ENCODE measurements at regions not wholly inside any gene's neighbourhood (a gene's known extent, or its start where the extent isn't known, plus 50 kb on each side); places are given as distances from the start of the nearest gene placed in this dataset.

DNA sequence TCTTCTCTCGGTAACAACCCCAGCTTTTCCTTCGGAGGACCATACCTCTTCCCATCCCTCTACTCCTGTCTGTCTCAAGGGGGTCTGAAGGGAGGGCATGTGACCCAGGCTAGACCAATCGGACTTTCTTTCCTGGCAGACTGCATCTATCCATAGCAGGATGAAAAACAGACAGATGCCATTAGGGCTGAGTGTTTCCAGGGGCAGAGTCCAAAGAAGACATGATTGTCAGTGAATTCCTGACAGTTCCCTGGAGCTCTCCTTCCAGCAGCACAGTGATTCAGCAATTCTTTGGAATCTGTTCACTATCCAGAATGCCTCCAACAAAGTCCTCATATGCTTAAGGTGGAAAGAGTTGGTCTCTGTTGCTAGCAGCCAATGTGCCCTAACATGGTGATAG, 189.8 kb downstream of the KCTD12 start:
- no peak overlapping the region for H2BK12ac ChIP-seq (ENCODE audit: low read depth, low read length)
- H2AFZ ChIP-seq (ENCODE audit: low read length) = no peak overlapping the region
- no peak overlapping the region for H3K4me2 ChIP-seq (ENCODE audit: insufficient read depth in 1 of 2, low read depth in 2 of 2, low read length in 2 of 2)
- ChIA-PET CTCF (ENCODE audit: partially characterized antibody) (interaction anchor here (0.6 to 1.2 kb wide), 3 partner anchors 10 to 212 kb away, joined by 3 read pairs; no protein-coding TSS in a partner anchor), POLR2A (ENCODE audit: partially characterized antibody) (no interaction called here)
- no peak overlapping the region for H3K4ac ChIP-seq (replicated peaks; ENCODE audit: insufficient read length, low read depth, low read length)
- no peak overlapping the region for H3K9ac ChIP-seq (replicated peaks in 1 of 4; ENCODE audit: extremely low read depth in 1 of 4, low read depth in 3 of 4, low read length in 3 of 4)
- FAIRE-seq (no peak), DNase-seq (ENCODE audit: low read depth in 1 of 2, low spot score in 2 of 2) (no peak)
- no peak overlapping the region for H3K14ac ChIP-seq (ENCODE audit: insufficient read length)
- no peaks in the 10 kb centered on the region for H3K9me3 ChIP-seq (ENCODE audit: insufficient read depth in 2 of 2, low read depth in 1 of 2, low read length in 1 of 2)
- H4K8ac ChIP-seq (ENCODE audit: extremely low read depth, insufficient read depth, low read length) = no peak overlapping the region
- H3K4me1 ChIP-seq (replicated peaks in 1 of 4; ENCODE audit: control insufficient read depth in 3 of 4, insufficient read depth in 4 of 4, low read length in 3 of 4) = no peaks in the 10 kb centered on the region
- H3K4me3 ChIP-seq (ENCODE audit: extremely low read depth in 1 of 4, insufficient read depth in 2 of 4, low read depth in 3 of 4, low read length in 4 of 4) = no peak overlapping the region
- 93% methylated on average over 3 of the region's 3 CpGs; no CpG with 5 or more reads in 1 of the 2 experiments for WGBS, 2 experiments (ENCODE audit: extremely low coverage in 1 of 2, insufficient coverage in 1 of 2, insufficient read length in 1 of 2, insufficient replicate concordance in 2 of 2, low coverage in 1 of 2, low lambda C conversion rate in 2 of 2, missing lambda C conversion rate in 1 of 2)
- H2BK20ac ChIP-seq (ENCODE audit: low read length) = no peak overlapping the region
- no peak overlapping the region for H3K27ac ChIP-seq (ENCODE audit: low read depth, low read length)
- no peak overlapping the region for H2BK5ac ChIP-seq (ENCODE audit: low read depth, low read length)
- no peak overlapping the region for H4K91ac ChIP-seq (replicated peaks; ENCODE audit: insufficient read length, low read length)
- no peak overlapping the region for H3K18ac ChIP-seq (ENCODE audit: extremely low read depth, low read length)
- H3K79me2 ChIP-seq (ENCODE audit: control insufficient read depth in 1 of 2, insufficient read depth in 2 of 2, low read length in 2 of 2) = no peaks in the 10 kb centered on the region
- H3K36me3 ChIP-seq (ENCODE audit: control insufficient read depth in 2 of 4, insufficient read depth in 4 of 4, low read length in 3 of 4) = no peaks in the 10 kb centered on the region
- no peak overlapping the region for H2BK15ac ChIP-seq (ENCODE audit: low read length)
- H4K20me1 ChIP-seq (replicated peaks in 1 of 2; ENCODE audit: control insufficient read depth in 1 of 2, insufficient read depth in 2 of 2, low read length in 2 of 2) = no peaks in the 10 kb centered on the region
- H3K79me1 ChIP-seq (ENCODE audit: low read depth, low read length) = no peaks in the 10 kb centered on the region
- H2AK5ac ChIP-seq (ENCODE audit: low read depth, low read length) = no peak overlapping the region
- H3K56ac ChIP-seq (replicated peaks; ENCODE audit: insufficient read length, low read depth, low read length) = no peak overlapping the region
- H2BK120ac ChIP-seq (replicated peaks; ENCODE audit: low read depth, low read length) = no peak overlapping the region
- H3K27me3 ChIP-seq (replicated peaks in 1 of 4; ENCODE audit: control insufficient read depth in 3 of 4, extremely low read depth in 1 of 4, insufficient read depth in 3 of 4, low read length in 3 of 4) = no peaks in the 10 kb centered on the region
- H3K23ac ChIP-seq (ENCODE audit: insufficient read length) = no peak overlapping the region
- H4K5ac ChIP-seq (ENCODE audit: insufficient read length, low read depth, low read length) = no peak overlapping the region
- H3K23me2 ChIP-seq (ENCODE audit: low read depth, low read length) = no peaks in the 10 kb centered on the region
- TF ChIP-seq JUN (IDR thresholded peaks at IDR 0.05; ENCODE audit: low read depth, low read length) (no peak), CREB1 (IDR thresholded peaks at IDR 0.05) (no peak), BCL11A (IDR thresholded peaks at IDR 0.05; ENCODE audit: low read depth in 2 of 2, low read length in 2 of 2) (no peak), MAX (IDR thresholded peaks at IDR 0.05) (no peak), SP2 (IDR thresholded peaks at IDR 0.05; ENCODE audit: low read length) (no peak), EZH2 (IDR thresholded peaks at IDR 0.05; ENCODE audit: low read depth, low read length, severe bottlenecking) (no peak), CEBPB (IDR thresholded peaks at IDR 0.05; ENCODE audit: low read depth, low read length) (no peak), RBBP5 (IDR thresholded peaks at IDR 0.05; ENCODE audit: borderline replicate concordance, low read depth, low read length) (no peak), GTF2F1 (IDR thresholded peaks at IDR 0.05; ENCODE audit: borderline replicate concordance, low read depth, low read length) (no peak), RXRA (IDR thresholded peaks at IDR 0.05; ENCODE audit: insufficient read depth, low read depth, low read length) (no peak), MAFK (IDR thresholded peaks at IDR 0.05; ENCODE audit: low read depth, low read length) (no peak), HDAC6 (IDR thresholded peaks at IDR 0.05; ENCODE audit: low read depth, low read length) (no peak), EP300 (IDR thresholded peaks at IDR 0.05; ENCODE audit: borderline replicate concordance in 1 of 2, low read depth in 2 of 2, low read length in 2 of 2) (no peak), TBP (IDR thresholded peaks at IDR 0.05; ENCODE audit: low read depth, low read length) (no peak), PHF8 (conservative IDR thresholded peaks at IDR 0.05; ENCODE audit: low read depth, low read length) (no peak), SIX5 (IDR thresholded peaks at IDR 0.05; ENCODE audit: low read depth, low read length) (no peak)

Measured in H1 (cell line).